HCT116 (cell line): ENCODE measurements at regions not wholly inside any gene's neighbourhood (a gene's known extent, or its start where the extent isn't known, plus 50 kb on each side); places are given as distances from the start of the nearest gene placed in this dataset.

Source experiments
- CTCF ChIP-seq, 3 experiments: fragments of 200-600 bp in 1 of 3; sonication (generic) in 1 of 3; IDR thresholded peaks in 2 of 3; conservative IDR thresholded peaks in 1 of 3; 2 replicates each; pipeline ENCODE4 v1.5.1; 2012 to 2017; ENCODE audit warnings: low read depth in 2 of 3, low read length in 2 of 3, antibody characterized with exemption in 1 of 3, borderline replicate concordance in 1 of 3, control low read depth in 1 of 3, mild to moderate bottlenecking in 1 of 3, mixed read lengths in 1 of 3, mixed run types in 1 of 3, moderate library complexity in 1 of 3; ENCODE audit not compliant: insufficient read depth in 1 of 3
- EGR1 ChIP-seq: IDR thresholded peaks from 2 replicates; pipeline ENCODE4 v1.6.1; 2012; ENCODE audit warnings: low read depth
- EZH2phosphoT487 ChIP-seq: fragments of 200-600 bp; IDR thresholded peaks from 2 replicates; pipeline ENCODE4 v1.6.1; 2018; ENCODE audit warnings: antibody characterized with exemption, borderline replicate concordance
- POLR2AphosphoS5 ChIP-seq: IDR thresholded peaks from 2 replicates; pipeline ENCODE4 v1.6.1; 2011; ENCODE audit warnings: mild to moderate bottlenecking, low read depth, low read length, moderate library complexity
- REST ChIP-seq: IDR thresholded peaks from 2 replicates; pipeline ENCODE4 v1.6.1; 2012; ENCODE audit warnings: low read depth
- SIN3A ChIP-seq: IDR thresholded peaks from 2 replicates; pipeline ENCODE4 v1.6.1; 2012; ENCODE audit warnings: low read depth
- ZFX ChIP-seq: fragments of 450-650 bp; IDR thresholded peaks from 2 replicates; pipeline ENCODE4 v1.6.1; 2017
- ZNF274 ChIP-seq: fragments of 200-500 bp; sonication (Bioruptor generic); IDR thresholded peaks from 2 replicates; pipeline ENCODE4 v1.6.1; 2014; ENCODE audit warnings: mild to moderate bottlenecking, low read depth, low read length, inconsistent platforms
- TF ChIP-seq, protein P1 (sequence below): IDR thresholded peaks from 2 replicates; pipeline ENCODE4 v1.6.1; 2012
- TF ChIP-seq, protein P2 (sequence below): IDR thresholded peaks from 2 replicates; pipeline ENCODE4 v1.6.1; 2012

DNA sequence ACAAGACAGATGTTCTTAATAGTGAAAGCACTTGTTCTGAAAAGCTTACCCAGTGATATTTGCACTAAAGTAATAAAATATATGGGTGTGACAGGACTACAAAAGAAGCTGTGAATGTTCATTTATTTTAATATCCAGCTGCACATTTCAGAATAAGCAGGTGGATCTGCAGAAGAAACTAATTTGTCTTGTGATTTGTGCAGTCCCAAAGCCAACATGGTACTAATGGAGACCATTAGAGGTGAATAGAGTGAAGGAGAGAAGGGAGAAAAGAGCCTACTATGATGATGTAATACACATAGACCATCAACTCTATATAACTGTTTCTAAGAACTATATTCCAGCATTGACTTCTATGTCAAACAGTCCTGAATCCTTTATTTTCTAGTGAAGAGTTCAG is 362.8 kb downstream of the ISL1 start:
- TF ChIP-seq CTCF (IDR thresholded peaks at IDR 0.05 in 2 of 3, conservative IDR thresholded peaks at IDR 0.05 in 1 of 3; ENCODE audit: borderline replicate concordance in 1 of 3, insufficient read depth in 1 of 3, low read depth in 2 of 3, low read length in 2 of 3) (no peak), POLR2AphosphoS5 (no peak), EZH2phosphoT487 (no peak), REST (no peak), ZNF274 (no peak), EGR1 (no peak), SIN3A (no peak), ZFX (no peak)
- TF ChIP-seq, protein P1, sequence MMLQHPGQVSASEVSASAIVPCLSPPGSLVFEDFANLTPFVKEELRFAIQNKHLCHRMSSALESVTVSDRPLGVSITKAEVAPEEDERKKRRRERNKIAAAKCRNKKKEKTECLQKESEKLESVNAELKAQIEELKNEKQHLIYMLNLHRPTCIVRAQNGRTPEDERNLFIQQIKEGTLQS, result no peak
- TF ChIP-seq, protein P2, sequence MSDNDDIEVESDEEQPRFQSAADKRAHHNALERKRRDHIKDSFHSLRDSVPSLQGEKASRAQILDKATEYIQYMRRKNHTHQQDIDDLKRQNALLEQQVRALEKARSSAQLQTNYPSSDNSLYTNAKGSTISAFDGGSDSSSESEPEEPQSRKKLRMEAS, result no peak
